ENCODE measurements at regions not wholly inside any gene's neighbourhood (a gene's known extent, or its start where the extent isn't known, plus 50 kb on each side); places are given as distances from the start of the nearest gene placed in this dataset.
A peak's percentile ranks its signal among the peaks of the same experiment; 100 is the strongest.

DNA sequence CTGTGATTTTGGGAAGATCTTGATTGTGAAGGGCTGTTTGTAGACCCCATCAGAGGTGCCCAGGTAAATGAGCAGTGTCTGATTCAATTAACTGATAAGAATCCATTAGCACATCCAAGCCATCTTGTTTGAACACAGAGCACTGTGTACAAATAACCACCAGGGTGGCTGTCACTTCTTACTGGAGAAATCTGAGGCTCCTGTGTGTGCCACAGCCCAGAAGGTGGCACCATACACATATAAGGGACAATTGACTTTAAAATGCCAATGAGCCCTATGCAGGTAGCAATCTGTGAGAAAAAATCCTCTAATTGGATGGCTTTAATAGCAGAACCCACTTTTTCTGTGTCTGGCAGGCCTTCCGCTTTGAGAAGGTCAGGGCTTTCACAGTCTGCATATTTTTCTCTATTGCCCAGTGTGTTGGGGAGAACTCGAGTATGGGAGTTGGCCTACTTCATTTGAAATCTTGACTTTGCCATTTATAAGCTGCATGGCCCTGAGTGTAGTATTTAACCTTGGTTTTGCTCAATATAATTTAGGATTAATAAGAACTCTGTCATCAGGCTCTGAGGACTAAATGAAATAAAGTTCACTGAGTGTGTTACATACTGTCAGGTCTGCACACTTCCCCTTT, 517.4 kb downstream of the CCSER2 start:
- TF ChIP-seq, protein P1, sequence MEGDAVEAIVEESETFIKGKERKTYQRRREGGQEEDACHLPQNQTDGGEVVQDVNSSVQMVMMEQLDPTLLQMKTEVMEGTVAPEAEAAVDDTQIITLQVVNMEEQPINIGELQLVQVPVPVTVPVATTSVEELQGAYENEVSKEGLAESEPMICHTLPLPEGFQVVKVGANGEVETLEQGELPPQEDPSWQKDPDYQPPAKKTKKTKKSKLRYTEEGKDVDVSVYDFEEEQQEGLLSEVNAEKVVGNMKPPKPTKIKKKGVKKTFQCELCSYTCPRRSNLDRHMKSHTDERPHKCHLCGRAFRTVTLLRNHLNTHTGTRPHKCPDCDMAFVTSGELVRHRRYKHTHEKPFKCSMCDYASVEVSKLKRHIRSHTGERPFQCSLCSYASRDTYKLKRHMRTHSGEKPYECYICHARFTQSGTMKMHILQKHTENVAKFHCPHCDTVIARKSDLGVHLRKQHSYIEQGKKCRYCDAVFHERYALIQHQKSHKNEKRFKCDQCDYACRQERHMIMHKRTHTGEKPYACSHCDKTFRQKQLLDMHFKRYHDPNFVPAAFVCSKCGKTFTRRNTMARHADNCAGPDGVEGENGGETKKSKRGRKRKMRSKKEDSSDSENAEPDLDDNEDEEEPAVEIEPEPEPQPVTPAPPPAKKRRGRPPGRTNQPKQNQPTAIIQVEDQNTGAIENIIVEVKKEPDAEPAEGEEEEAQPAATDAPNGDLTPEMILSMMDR (IDR thresholded peaks at IDR 0.05), result peak in 6 of 7 experiments; percentile 28 to 64 (median 49)
- TF ChIP-seq POLR2A (IDR thresholded peaks at IDR 0.05), result no peak
